HG03196 (cell line): ENCODE measurements at regions not wholly inside any gene's neighbourhood (a gene's known extent, or its start where the extent isn't known, plus 50 kb on each side); places are given as distances from the start of the nearest gene placed in this dataset.

Experiments
- ATAC-seq: cut with Tn5 transposase; IDR thresholded peaks from one replicate; pipeline ENCODE4 v1.9.1; 2021; ENCODE audit not compliant: unreplicated experiment

DNA sequence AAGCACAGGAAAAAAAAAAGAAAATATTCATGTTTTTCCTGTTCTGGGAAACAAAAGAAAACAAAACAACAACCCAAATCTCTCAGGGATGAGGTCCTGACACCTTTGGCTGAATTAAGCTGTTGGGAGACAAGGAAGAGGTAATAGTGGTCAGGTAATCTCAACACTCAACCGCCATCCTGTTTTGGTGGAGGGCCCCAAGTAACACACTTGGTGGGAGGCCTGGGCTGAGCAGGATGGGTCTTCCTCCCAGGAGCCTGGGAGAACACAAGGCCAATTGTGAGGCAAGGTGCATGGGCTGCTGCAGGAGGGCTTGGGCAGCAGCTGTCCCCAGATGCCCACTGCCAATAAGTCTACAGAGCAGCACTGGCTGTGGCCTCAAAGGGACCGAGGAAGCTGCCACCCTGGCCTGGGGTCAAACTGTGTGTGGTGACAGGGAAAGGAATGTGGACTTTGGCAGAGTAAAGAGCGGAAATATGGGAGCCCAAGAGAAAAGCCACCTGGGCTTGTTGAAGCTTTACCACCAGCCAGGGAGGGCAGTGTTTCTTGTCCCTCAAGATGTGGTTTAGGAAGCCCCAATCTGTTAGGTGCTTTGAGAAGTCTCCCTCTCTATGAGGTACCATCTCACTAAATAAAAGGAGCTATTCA is 93.5 kb upstream of the SLC25A13 start:
- ATAC-seq: no peak

DNA sequence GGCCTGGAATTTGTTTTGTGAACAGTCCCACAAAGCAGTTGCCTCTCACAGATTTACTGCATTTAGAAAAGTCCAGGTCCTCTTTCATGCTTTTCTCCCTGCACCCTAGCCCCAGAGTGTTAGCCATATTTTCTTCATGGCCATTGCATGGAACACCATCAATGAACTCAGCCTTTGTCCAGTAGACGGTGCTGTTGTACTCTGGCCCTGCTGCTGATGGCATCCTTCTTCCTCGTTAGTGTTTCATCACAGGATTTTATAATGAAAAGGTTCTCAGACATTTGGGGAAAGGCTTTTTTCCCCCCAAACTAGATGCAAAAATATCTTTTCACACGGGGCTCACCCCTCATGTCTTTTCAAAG is 93.0 kb upstream of the SLC25A13 start:
- no peak for ATAC-seq

DNA sequence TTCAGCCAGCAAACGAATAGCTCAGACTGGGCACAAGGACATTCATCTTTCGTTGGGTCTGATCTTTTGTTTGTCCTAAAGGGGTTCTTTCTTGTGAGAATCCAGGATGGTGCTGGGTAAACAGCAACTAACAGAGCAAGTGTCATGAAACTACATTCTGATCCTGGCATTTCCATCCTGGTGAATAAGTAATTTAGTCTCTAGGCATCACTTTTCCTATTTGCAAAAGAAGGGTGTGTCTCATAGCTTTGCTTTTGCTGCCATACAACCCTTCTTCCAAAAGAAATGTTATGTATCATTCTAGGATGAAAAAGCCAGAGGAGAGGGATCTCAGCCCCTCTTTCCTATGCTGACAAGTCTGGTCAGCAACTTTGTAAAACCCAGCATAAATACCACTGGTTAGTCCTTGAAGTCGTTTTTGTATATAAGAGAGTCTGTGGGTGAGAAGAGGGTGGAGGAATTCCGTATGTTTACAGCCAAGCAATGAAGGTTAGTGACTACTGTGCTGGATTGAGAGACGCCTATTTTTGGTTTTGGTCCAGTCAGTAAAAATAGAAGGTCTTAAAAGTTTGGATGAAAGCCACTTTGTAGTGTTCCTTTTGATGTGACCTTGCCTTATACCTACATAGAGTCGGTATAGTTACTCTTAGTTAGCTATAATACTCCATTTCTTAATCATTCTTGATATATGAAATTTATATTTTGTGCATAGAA is 88.4 kb upstream of the SLC25A13 start:
- ATAC-seq: no peak

DNA sequence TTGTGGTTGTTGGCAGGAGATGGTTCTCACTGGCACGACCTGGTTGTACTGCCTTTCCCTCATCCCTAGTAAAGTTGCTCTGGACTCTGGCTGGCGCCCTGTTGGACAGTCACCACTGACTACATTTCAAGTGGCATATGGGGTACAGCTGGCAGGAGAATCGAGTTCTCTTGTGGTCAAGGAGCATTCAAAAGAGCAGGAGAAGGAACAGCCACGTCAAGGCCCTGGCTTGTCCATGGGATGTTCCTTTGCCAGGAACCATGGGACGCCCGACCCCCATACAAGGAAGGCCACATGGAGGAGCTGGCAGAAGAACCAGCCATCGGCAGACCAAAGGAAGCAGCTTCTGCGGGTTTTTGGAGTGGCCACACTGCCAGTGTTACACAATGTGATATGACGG is 87.0 kb upstream of the SLC25A13 start:
- no peak for ATAC-seq

DNA sequence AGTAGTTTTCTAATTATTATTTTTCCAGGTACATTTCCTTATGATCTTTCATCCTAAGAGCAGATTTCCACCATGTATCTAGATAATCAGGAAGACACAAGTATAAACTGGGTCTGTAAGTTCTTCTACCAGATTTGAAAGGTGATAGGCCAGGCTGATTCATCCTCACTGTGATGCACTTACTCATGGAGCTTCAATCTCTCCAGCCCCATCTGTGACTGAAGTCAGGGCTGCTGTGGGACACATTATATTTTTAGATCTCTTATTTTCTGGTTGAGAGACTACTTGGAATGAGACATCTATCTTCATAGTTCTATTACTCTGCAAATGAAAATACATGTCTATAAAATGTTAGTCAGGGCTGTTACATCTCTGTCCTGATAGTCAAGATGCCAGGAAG is 85.5 kb upstream of the SLC25A13 start:
- no peak for ATAC-seq

DNA sequence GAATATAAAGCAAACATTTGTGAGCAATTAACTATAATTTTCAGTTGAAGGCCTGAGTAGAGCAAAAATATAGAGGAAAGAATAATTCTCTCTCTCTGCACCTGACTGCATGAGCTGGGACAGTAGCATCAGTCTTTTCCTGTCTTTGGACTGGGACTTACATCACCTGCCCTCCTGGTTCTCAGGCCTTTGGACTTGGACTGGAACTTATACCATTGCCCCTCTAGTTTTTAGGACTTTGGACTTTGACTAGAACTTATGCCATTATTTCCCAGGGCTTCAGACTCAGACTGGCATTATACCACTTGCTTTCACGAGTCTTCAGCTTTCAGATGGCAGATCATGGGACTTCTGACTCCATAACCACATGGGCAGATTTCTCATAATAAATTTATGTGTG is 81.0 kb upstream of the SLC25A13 start:
- ATAC-seq: no peak

DNA sequence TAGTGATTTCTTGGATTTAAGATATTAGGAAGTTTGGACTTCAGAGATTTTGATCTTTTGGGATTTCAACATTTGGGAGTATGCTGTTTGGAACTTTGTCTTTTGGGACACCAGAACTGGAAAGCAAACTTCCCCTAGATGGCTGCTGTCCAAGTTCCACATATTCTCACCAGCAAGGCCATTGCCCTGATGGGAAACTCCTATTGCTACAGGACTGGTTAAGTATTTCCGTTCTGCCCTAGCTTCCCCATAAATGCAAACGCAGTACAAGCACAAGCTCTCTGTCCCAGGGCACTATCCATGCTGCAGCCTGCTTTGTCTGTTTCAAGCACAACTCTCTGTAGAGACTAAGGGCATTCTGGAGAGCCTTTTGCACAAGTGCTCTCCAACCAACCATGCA is 79.3 kb upstream of the SLC25A13 start:
- ATAC-seq: no peak

DNA sequence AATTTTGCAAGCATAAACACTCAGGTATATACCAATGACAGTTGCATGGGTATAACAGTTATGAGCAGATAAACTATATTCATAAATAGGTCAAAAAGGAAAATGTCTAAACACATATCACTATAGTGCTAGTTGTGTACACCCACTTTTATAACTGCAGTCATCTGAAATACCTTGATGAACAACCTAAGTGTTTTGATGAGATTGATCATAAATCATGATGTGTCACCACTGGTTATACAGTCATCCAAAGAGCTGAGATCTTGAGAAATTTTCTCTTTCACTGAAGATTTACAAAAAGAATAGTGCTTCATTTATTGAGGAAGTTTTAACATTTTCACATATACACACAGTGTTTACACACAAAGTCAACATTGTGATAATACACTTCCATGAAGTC is 78.6 kb upstream of the SLC25A13 start:
- no peak for ATAC-seq

DNA sequence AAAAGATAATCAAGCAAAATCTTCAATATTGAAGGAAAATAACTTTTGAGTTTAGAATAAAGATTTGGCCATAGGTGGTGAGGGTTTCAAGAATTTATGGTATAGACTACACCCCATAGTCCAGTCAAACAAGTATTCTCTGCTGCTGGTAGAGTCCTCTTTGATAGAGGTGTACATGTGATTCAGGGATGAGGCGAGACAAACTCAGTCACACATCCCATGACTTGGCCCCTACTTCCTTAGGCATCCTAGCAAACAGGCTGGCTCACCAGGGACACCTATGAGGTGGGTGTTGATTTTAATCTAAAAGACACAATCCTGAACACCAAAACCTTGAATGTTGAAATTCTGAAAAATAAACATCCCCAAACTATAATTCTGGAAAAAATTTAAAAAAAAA is 78.1 kb upstream of the SLC25A13 start:
- no peak for ATAC-seq

DNA sequence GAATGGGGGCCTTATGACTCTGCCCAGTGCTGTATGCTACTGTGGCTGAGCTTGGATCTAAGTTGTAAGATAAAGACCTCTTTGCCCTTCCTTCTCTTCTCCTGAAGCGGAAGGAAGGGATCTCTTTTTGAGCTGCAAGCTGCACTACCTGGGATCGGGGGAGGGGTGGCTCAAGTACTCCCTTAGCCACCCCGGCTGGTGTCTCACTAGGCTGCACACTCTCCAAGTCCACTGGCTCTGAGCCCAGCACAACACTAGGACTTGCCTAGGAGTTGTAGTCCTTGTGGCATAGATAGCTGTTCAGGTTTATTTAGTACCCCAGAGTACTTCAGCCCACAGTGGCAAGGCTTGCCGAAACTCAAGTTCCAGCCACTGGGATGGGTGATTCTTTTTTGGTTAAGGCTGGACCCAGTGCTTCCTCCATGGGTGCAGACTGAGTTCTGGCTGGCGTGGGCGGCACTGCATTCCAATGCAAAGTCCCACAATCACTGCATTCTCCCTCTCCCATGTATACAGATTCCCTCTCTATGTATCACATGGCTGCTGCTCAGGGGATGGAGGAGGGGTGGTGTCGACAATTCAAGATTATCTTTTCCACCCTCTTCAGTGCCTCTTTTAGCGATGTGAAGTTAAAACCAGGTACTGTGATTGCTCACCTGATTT is 76.2 kb upstream of the SLC25A13 start:
- no peak for ATAC-seq

DNA sequence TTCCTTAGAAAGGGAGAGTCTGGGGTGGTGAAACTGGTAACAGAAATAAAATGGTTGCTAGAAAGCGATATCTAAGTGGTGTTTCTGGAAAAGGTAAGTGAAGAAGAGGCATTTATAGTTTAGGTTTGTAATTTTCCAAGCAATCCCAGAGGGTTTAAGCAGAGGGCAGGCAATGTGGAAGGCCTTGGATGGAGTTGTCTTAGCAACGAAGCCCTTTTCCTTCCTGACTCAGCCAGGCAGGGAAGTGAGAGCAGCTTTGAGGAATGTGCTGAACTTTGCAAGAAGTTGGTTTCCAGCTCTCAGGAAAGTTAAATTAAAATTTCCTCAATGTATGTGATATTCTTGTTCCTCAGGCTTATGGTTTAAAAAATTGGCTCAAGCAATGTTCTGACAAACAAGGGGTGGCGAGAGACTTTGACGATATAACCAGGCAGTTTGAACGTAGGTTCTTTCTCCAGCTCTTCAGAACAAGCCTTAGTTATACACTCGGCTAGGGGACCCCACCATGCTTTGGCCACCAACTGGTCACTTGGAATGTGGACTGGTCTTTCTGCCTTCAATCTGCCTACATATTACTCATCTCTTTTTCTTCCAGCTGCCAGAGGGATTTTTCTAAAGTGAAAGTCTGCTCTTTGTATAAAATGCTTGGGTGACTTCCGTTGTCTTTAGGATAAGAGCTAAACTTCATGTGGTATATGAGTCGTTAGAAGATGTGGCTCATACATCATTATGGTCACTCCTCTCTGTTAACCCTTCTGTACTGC is 66.9 kb upstream of the SLC25A13 start:
- ATAC-seq: no peak

DNA sequence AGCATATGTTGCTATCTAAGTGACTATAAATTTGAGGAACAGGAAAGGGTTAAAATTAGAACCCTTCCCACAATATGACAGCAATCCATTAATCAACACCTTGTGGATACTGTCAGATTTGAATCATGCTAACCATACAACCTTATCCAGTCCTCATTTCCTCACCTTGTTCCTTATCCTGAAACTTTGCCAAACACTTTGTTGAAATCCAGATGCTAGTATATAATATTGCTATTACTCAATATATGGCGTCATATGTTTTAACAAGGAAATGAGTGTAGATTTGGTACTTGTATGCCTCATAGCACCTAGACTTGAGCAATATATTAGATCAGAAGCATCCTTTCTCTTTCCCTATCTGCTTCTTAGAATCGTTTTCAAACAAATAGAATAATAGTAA is 66.3 kb upstream of the SLC25A13 start:
- ATAC-seq: no peak

DNA sequence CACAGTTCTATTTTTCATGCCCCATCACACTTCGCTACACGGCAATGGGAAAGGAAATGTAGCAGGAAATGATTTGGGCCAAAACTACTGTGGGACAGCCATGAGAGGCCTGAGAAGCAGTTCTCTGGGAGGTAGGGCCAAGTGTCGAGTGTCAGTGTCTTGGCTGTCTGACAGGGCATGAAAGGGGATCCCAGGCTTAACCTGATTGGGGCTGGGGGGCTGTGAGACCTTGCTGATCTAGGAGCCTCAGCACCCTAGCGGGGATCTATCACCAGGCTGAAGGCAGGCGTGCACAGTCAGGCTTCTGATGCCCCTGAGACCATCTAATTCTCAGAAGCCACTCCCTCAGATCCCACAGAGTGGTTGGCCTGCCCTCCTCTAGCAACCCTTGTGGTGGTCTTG is 58.2 kb upstream of the SLC25A13 start:
- ATAC-seq: no peak

DNA sequence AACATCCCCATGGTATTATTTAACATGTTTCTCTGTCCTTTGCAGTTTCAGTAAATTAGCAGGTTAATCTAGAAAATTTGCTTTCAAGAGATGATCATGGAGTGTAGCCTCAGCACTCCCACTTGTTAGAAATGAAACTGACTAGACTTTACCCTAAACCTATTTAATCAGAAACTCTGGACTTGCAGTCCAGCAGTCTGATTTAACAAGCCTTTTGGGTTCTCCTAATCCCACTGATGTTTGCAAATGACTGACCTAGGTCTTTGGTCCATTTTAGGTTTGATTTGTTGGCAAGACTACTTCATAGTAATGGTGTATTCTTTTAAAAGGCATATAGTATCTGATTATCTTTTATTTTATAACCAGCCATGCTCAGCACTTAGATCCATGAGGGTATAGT is 55.5 kb upstream of the SLC25A13 start:
- no peak for ATAC-seq
